Caki2 (cell line): ENCODE measurements at regions not wholly inside any gene's neighbourhood (a gene's known extent, or its start where the extent isn't known, plus 50 kb on each side); places are given as distances from the start of the nearest gene placed in this dataset.
"Not testable (repeated sequence)": the region's sequence is repeated elsewhere in the genome, so short reads cannot be mapped to it uniquely, and the experiment has no call there.

Experiments
- DNase-seq: peaks from one replicate; pipeline ENCODE4 v3.0.0-alpha.2; 2015; ENCODE audit warnings: low read depth
- in situ Hi-C: cut with HindIII; loops from 2 replicates; pipeline ENCODE4 v1.10.0; 2016; ENCODE audit warnings: low sequenced_read_pairs, low pct_unique_long_range_greater_than_20kb, mixed read lengths

DNA sequence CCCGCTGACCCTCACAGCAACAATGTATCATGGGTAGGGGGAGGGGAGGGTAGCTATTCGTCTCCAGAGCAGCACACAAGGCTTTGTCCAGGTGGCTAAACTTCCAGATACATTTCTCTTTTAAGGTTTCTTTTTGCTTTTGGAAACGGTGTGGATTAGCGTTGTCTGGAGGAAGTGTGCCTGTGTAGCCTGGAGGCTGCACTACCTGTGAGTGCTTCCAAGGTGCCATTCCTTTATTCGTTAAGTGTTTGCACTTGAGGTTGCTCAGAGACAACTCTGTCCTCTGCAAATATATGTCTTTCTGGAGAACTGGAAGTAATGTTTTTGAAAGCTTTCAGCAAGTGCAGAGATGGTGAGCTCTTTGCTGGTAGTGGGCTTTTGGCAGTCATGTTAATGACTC, 53.1 kb downstream of the HSFY1 start:
- DNase-seq, in situ Hi-C loops: not testable (repeated sequence)

DNA sequence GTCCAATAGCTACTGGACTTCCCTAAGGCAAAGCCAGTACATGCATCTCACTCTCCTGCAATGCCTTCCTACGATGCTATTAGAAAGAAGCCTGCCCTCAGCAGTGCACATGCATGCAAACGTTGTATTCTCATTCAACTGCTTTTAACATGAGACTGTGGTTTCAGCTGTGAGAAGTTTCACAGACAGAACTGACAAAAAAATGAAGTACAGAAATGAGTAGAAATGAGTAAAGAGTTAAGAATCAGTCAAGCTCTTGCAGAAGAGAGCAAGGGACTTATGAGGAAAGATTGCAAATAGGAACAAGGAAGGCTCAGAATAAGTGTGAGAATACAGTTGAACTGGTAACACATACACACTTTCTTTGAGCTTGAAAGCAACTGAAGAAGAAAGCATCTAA, 54.8 kb downstream of the HSFY1 start:
- DNase-seq, in situ Hi-C loops: not testable (repeated sequence)

DNA sequence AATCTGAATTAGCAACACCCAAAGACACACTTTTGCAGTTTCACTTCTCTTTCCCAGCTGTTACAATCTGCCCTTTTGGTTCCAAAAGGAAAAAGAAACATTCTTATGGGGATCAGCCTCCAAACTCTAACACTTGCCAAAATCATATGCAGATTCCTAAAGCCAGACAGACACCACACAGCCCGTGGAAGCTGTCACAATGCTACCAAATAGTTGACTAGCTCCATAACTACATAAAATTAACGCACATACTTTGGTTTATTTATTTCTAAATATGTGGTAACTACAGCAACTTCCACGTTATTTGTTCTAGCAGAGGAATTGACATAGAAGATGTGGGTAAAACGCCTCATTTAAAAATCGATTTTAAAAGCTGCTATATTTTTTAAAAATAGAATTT, 59.7 kb downstream of the HSFY1 start:
- DNase-seq, in situ Hi-C loops: not testable (repeated sequence)

DNA sequence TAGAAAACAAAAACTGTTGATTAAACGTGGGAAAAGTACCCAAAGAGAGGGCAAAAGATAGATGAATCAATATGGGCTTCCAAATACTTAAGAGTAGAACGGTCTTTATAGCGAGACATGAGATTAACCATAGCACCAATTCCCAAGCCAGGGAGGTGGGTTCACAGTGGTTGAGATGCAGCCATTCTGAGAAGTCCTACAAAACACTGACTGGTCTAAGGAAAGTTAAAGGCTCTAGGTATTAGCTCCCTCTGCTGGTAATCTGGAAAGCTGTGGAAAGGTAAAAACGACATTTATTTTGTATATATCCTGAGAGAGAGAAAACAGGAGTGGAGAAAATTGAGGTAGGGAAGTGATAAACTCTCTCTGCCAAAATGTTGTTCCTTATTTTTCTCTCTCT, 61.7 kb downstream of the HSFY1 start:
- DNase-seq, in situ Hi-C loops: not testable (repeated sequence)

DNA sequence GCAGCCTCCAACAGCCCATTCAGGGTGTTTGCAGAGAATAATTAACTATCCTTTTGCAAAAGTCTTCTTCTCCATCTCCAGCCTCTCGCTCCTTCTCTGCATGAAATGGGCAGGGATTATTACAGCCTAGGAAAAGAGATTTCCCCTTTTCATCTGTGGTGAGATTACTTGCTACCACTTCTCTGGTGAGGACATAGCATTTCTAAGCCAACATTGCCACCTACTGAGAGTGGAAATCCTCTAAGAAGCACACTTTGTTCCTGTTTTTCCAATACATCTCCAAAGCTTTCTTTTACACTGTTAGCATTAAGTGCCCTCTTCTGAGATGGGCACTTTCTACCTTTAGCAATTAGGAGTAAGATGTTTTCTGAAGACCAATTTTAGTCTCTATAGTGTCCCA, 69.3 kb downstream of the HSFY1 start:
- in situ Hi-C loops, DNase-seq: not testable (repeated sequence)

DNA sequence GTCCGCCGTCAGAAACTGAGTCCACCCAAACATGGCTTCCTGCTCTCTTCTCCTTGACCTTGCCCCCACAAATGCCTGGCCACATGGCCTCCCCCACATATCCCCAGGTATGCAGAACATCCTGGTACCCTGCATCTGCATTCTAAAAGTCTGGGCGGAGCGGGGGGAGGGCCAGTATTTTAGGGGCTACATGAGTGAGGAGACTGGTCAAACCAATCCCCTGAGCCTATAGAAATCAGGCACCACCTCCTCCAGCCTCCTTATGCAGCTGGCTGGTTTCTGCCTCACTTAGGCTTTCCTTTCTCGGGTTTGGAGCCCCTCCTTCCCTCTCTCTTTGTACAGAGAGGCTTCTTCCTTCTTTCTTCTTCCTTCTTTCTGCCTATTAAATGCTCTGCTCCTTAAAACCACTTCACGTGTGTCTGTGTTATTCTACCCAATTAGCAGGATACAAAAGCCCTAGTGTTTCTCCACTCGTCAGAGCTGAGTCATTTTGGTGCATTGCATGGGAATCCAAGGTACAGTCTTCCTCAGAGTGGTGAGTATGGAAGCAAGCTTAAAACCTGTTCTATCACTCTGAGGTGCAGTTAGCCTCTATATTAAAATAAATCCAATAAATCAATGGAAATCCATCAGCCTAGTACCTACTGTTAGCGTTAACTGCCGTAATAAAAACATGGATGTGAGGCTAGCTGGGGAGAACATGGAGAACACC, 83.4 kb downstream of the HSFY1 start:
- in situ Hi-C loops, DNase-seq: not testable (repeated sequence)

DNA sequence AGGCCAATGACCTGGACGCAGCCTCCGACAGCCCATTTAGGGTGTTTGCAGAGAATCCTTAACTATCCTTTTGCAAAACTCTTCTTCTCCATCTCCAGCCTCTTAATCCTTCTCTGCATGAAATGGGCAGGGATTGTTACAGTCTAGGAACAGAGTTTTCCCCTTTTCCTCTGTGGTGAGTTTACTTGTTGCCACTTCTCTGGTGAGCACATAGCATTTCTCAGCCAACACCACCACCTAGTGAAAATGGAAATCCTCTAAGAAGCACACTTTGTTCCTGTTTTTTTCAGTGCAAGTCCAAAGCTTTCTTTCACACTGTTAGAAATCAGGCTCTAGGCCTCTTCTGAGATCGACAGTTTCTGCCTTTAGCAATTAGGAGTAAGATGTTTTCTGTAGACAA, 84.1 kb downstream of the HSFY1 start:
- in situ Hi-C loops, DNase-seq: not testable (repeated sequence)

DNA sequence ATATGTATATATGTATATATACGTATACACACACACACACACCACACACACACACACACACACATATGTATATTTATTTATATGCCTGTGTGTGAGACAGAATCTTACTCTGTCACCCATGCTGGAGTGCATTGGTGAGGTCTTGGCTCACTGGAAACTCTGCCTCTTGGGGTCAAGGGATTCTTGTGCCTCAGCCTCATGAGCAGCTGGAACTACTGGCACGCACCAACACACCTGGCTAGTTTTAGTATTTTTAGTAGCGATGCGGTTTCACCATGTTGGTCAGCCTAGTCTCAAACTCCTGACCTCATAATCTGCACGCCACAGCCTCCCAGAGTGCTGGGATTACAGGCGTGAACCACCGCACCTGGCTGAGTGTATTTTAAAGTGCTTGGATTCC, 85.1 kb downstream of the HSFY1 start:
- in situ Hi-C loops, DNase-seq: not testable (repeated sequence)

DNA sequence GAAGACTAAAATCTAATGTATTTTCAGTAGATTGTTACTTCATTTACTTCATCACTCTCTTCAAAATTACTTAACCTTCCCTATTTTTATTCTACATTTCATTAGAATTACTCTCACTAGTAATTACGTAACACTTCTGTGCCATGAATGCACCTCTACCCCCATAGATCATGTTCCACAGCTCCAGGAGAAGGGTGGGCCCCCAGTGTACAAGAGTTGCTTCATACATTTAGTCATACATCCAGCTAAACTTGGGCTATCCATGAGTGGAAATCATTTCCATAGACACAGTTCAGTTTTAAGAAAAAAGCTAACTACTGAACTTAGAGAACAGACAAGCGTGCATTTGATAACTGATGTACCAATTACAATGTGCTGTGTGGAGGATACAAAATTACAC, 104.2 kb downstream of the HSFY1 start:
- no peak for DNase-seq
- in situ Hi-C loops = no loop called here

DNA sequence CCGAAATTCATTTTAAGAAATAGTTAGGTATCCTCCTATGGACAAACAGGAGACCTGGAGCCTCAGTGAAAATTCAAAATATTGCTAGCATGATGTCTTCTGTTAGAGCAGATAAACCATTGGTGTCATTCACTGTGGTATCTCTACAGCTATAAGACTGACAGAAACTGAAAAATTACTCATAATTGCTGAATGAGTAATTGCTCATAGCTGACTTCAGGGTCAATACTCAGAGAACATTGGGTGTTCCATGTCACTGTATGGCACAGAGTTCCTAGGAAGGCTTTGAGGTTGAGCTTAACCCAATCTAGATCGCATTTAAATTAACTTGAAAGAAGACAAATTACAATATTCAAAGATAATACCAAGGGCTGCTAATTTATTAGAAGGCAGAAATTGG, 109.0 kb downstream of the HSFY2 start:
- in situ Hi-C loops = no loop called here

DNA sequence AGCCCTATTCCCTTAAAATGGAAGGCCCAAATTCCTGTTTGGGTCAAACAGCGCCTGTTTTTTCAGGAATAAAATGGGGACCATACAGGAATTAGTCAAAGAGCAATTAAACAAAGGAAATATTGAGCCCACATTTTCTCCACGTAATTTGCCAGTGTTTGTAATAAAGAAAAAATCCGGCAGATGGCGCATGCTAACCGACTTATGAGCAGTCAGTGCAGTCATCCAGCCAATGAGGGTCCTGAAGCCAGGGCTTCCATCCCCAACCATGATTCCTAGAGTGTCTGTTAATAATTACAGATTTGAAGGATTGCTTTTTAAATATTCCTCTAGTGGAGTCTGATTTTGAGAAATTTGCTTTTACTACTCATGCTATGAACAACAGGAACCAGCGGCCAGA, 103.7 kb downstream of the HSFY2 start:
- peak; percentile 14 for DNase-seq
- in situ Hi-C loops = no loop called here

More for the DNA sequence above, 109.0 kb downstream of the HSFY2 start:
- no peak for DNase-seq

DNA sequence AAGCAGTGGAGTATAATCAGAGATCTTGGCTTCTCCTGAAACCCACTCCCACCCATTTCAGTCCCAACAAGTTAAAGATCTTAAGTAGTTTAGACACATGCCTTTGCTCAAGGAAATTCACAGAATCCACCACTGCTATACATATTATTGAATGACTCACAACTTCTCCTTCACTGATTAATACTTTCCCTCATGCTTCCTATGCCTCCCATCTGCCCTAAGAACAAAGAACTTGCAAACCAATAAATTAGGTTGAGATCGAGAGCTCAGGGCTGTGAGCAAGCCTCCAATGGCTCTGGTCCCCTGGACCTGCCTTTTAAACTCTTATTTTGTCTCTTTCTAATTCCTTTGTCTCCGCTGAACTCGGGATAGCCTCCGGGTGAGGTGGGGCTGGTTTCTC, 101.6 kb downstream of the HSFY2 start:
- DNase-seq = no peak
- in situ Hi-C loops = no loop called here

DNA sequence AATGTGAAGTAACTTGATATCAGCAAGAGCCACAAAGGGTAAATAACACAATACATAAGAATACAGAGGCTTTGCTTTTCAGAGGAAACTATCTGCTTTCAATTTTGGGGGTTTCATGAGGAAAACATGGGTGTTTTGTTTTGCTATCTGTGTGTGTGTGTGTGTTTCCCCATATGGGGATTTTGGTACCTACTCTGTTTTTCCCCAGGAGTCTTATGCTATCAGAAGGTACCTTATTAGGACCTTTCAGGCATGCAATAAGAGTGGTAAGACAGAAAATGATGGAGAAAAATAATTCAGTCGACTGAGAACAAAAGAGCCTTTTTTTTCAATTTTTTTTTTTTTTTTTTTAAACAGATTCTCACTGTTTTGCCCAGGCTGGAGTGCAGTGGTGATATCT, 87.5 kb downstream of the HSFY2 start:
- DNase-seq, in situ Hi-C loops: not testable (repeated sequence)

DNA sequence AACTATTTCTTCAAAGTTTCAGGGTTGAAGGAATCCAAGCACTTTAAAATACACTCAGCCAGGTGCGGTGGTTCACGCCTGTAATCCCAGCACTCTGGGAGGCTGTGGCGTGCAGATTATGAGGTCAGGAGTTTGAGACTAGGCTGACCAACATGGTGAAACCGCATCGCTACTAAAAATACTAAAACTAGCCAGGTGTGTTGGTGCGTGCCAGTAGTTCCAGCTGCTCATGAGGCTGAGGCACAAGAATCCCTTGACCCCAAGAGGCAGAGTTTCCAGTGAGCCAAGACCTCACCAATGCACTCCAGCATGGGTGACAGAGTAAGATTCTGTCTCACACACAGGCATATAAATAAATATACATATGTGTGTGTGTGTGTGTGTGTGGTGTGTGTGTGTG, 85.2 kb downstream of the HSFY2 start:
- in situ Hi-C loops, DNase-seq: not testable (repeated sequence)

DNA sequence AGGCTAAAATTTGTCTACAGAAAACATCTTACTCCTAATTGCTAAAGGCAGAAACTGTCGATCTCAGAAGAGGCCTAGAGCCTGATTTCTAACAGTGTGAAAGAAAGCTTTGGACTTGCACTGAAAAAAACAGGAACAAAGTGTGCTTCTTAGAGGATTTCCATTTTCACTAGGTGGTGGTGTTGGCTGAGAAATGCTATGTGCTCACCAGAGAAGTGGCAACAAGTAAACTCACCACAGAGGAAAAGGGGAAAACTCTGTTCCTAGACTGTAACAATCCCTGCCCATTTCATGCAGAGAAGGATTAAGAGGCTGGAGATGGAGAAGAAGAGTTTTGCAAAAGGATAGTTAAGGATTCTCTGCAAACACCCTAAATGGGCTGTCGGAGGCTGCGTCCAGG, 84.1 kb downstream of the HSFY2 start:
- DNase-seq, in situ Hi-C loops: not testable (repeated sequence)

DNA sequence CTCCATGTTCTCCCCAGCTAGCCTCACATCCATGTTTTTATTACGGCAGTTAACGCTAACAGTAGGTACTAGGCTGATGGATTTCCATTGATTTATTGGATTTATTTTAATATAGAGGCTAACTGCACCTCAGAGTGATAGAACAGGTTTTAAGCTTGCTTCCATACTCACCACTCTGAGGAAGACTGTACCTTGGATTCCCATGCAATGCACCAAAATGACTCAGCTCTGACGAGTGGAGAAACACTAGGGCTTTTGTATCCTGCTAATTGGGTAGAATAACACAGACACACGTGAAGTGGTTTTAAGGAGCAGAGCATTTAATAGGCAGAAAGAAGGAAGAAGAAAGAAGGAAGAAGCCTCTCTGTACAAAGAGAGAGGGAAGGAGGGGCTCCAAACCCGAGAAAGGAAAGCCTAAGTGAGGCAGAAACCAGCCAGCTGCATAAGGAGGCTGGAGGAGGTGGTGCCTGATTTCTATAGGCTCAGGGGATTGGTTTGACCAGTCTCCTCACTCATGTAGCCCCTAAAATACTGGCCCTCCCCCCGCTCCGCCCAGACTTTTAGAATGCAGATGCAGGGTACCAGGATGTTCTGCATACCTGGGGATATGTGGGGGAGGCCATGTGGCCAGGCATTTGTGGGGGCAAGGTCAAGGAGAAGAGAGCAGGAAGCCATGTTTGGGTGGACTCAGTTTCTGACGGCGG, 83.5 kb downstream of the HSFY2 start:
- in situ Hi-C loops, DNase-seq: not testable (repeated sequence)

DNA sequence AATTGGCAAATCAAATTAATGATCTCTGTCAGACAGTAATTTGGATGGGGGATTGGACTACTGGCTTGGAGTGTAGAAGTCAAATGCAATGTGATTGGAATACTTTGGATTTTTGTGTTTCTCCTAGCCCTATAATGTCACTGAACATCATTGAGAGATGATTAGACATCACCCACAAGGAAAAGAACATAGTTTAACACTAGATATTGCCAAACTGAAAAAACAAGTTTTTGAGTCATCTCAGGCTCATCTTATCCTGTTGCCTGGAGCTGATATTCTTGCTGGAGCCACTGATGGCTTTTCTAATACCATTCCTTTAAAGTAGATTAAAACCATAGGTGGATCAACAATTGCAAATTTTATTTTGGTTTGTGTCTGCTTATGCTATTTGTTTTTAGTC, 76.7 kb downstream of the HSFY2 start:
- DNase-seq, in situ Hi-C loops: not testable (repeated sequence)

DNA sequence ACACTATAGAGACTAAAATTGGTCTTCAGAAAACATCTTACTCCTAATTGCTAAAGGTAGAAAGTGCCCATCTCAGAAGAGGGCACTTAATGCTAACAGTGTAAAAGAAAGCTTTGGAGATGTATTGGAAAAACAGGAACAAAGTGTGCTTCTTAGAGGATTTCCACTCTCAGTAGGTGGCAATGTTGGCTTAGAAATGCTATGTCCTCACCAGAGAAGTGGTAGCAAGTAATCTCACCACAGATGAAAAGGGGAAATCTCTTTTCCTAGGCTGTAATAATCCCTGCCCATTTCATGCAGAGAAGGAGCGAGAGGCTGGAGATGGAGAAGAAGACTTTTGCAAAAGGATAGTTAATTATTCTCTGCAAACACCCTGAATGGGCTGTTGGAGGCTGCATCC, 69.3 kb downstream of the HSFY2 start:
- in situ Hi-C loops, DNase-seq: not testable (repeated sequence)

DNA sequence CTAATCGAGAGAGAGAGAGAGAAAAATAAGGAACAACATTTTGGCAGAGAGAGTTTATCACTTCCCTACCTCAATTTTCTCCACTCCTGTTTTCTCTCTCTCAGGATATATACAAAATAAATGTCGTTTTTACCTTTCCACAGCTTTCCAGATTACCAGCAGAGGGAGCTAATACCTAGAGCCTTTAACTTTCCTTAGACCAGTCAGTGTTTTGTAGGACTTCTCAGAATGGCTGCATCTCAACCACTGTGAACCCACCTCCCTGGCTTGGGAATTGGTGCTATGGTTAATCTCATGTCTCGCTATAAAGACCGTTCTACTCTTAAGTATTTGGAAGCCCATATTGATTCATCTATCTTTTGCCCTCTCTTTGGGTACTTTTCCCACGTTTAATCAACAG, 61.8 kb downstream of the HSFY2 start:
- DNase-seq, in situ Hi-C loops: not testable (repeated sequence)

DNA sequence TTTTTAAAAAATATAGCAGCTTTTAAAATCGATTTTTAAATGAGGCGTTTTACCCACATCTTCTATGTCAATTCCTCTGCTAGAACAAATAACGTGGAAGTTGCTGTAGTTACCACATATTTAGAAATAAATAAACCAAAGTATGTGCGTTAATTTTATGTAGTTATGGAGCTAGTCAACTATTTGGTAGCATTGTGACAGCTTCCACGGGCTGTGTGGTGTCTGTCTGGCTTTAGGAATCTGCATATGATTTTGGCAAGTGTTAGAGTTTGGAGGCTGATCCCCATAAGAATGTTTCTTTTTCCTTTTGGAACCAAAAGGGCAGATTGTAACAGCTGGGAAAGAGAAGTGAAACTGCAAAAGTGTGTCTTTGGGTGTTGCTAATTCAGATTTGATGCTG, 59.8 kb downstream of the HSFY2 start:
- in situ Hi-C loops, DNase-seq: not testable (repeated sequence)
